ENCODE measurements at regions not wholly inside any gene's neighbourhood (a gene's known extent, or its start where the extent isn't known, plus 50 kb on each side); places are given as distances from the start of the nearest gene placed in this dataset.

DNA sequence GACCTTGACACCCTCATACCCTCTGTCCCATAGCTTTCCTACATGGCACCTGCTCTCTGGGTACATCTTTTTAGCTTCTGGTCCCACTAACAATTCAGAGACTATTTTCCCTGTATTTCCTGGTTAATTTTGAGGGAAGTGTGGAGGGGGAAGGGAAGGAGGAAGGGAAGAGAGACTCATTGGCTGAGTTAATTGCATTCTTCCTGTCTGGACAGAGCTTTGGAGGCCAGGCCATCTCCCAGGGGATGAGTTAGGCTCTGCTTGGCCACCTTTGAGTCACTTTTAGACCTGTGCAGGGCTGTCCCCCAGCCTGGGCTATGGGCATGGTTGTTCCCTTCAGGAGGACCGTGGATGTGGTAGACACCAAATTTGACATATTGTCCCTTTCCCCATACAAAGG lies 167.9 kb upstream of the PGRMC2 start:
- H3K79me2 ChIP-seq (ENCODE audit: insufficient read depth, low read length), result no peaks in the 10 kb centered on the region
- H3K27me3 ChIP-seq (ENCODE audit: control insufficient read depth in 1 of 2, insufficient read depth in 2 of 2, low read length in 2 of 2), result no peaks in the 10 kb centered on the region
- CTCF ChIA-PET (ENCODE audit: low intra/inter-chr PET ratio, low total read pairs), result no interaction called here
- no peak for DNase-seq (ENCODE audit: low spot score)
- no peak for ATAC-seq
- no peak overlapping the region for H3K27ac ChIP-seq (ENCODE audit: extremely low read length, insufficient read depth, low read length)
- H3K4me2 ChIP-seq (ENCODE audit: low read depth, low read length), result no peak overlapping the region
- intact Hi-C loops (cut with micrococcal nuclease; ENCODE audit: unreplicated experiment) (loop anchor here (2.0 to 10.0 kb wide), 3 partner anchors 189 to 353 kb away; partner anchors contain the start of gene JADE1), in situ Hi-C loops (cut with HindIII; ENCODE audit: extremely low pct_ligation_motif_present, low pct_unique_long_range_greater_than_20kb) (no loop called here)
- no CpG with 5 or more reads among the region's 1 CpG for WGBS (ENCODE audit: low lambda C conversion rate)
- POLR2A ChIA-PET, result no interaction called here
- no peaks in the 10 kb centered on the region for H3K4me1 ChIP-seq (ENCODE audit: insufficient read depth, low read length)
- no TSS peak for BruUV-seq (replicated peaks)
- FAIRE-seq, result no peak
- H3K9ac ChIP-seq (ENCODE audit: insufficient read depth, low read depth, low read length), result no peak overlapping the region
- no peaks in the 10 kb centered on the region for H3K9me3 ChIP-seq (ENCODE audit: low read length)
- no peak overlapping the region for H3K4me3 ChIP-seq (replicated peaks in 1 of 3; ENCODE audit: insufficient read depth in 1 of 3, low read depth in 2 of 3, low read length in 3 of 3)
- no peaks in the 10 kb centered on the region for H4K20me1 ChIP-seq (ENCODE audit: insufficient read depth, low read length)
- H3K36me3 ChIP-seq (replicated peaks in 1 of 2; ENCODE audit: control insufficient read depth in 1 of 2, insufficient read depth in 2 of 2, low read length in 2 of 2), result no peaks in the 10 kb centered on the region
- no peak overlapping the region for H2AFZ ChIP-seq (ENCODE audit: low read length)
- TF ChIP-seq, protein P1, sequence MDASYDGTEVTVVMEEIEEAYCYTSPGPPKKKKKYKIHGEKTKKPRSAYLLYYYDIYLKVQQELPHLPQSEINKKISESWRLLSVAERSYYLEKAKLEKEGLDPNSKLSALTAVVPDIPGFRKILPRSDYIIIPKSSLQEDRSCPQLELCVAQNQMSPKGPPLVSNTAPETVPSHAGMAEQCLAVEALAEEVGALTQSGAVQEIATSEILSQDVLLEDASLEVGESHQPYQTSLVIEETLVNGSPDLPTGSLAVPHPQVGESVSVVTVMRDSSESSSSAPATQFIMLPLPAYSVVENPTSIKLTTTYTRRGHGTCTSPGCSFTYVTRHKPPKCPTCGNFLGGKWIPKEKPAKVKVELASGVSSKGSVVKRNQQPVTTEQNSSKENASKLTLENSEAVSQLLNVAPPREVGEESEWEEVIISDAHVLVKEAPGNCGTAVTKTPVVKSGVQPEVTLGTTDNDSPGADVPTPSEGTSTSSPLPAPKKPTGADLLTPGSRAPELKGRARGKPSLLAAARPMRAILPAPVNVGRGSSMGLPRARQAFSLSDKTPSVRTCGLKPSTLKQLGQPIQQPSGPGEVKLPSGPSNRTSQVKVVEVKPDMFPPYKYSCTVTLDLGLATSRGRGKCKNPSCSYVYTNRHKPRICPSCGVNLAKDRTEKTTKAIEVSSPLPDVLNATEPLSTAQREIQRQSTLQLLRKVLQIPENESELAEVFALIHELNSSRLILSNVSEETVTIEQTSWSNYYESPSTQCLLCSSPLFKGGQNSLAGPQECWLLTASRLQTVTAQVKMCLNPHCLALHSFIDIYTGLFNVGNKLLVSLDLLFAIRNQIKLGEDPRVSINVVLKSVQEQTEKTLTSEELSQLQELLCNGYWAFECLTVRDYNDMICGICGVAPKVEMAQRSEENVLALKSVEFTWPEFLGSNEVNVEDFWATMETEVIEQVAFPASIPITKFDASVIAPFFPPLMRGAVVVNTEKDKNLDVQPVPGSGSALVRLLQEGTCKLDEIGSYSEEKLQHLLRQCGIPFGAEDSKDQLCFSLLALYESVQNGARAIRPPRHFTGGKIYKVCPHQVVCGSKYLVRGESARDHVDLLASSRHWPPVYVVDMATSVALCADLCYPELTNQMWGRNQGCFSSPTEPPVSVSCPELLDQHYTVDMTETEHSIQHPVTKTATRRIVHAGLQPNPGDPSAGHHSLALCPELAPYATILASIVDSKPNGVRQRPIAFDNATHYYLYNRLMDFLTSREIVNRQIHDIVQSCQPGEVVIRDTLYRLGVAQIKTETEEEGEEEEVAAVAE (CRISPR knock-in tag; IDR thresholded peaks at IDR 0.05; ENCODE audit: borderline replicate concordance), result no peak
- TF ChIP-seq ZNF672 (CRISPR knock-in tag; IDR thresholded peaks at IDR 0.05) (no peak), MXD1 (CRISPR knock-in tag; IDR thresholded peaks at IDR 0.05) (no peak), SAP130 (CRISPR knock-in tag; IDR thresholded peaks at IDR 0.05; ENCODE audit: low read depth) (no peak), SRF (IDR thresholded peaks at IDR 0.05; ENCODE audit: low read depth, low read length) (no peak), ZGPAT (CRISPR knock-in tag; IDR thresholded peaks at IDR 0.05) (no peak), ZNF430 (CRISPR knock-in tag; IDR thresholded peaks at IDR 0.05) (no peak), JUN (CRISPR knock-in tag; IDR thresholded peaks at IDR 0.05) (no peak), HIVEP1 (CRISPR knock-in tag; IDR thresholded peaks at IDR 0.05) (no peak), POLR2A (IDR thresholded peaks at IDR 0.05; ENCODE audit: insufficient read depth in 1 of 2, low read depth in 2 of 2, low read length in 2 of 2) (no peak), ZSCAN22 (CRISPR knock-in tag; IDR thresholded peaks at IDR 0.05) (no peak), ZNF770 (CRISPR knock-in tag; IDR thresholded peaks at IDR 0.05) (no peak), NBN (conservative IDR thresholded peaks at IDR 0.05) (no peak), ZFP36 (IDR thresholded peaks at IDR 0.05; ENCODE audit: borderline replicate concordance, low read depth, low read length, partially characterized antibody) (no peak), MIXL1 (CRISPR knock-in tag; IDR thresholded peaks at IDR 0.05) (no peak)
- TF ChIP-seq, protein P2, sequence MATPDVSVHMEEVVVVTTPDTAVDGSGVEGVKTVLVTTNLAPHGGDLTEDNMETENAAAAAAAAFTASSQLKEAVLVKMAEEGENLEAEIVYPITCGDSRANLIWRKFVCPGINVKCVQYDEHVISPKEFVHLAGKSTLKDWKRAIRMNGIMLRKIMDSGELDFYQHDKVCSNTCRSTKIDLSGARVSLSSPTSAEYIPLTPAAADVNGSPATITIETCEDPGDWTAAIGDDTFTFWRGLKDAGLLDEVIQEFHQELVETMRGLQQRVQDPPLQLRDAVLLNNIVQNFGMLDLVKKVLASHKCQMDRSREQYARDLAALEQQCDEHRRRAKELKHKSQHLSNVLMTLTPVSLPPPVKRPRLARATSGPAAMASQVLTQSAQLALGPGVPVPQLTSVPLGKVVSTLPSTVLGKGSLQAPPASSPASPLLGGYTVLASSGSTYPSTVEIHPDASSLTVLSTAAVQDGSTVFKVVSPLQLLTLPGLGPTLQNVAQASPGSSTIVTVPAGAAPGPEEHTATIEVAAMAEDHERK (CRISPR knock-in tag; IDR thresholded peaks at IDR 0.05; ENCODE audit: low read depth), result no peak

Data from HepG2 (cell line).